Fibroblast of lung (primary cell): ENCODE measurements at regions not wholly inside any gene's neighbourhood (a gene's known extent, or its start where the extent isn't known, plus 50 kb on each side); places are given as distances from the start of the nearest gene placed in this dataset.

Experiments
- DNase-seq, 2 donors: peaks; one replicate each; pipeline versions ENCODE4 v3.0.0 to v3.0.0-alpha.2; 2010; ENCODE audit warnings: low read depth in 2 of 2
- H2AFZ ChIP-seq: 2 replicates; pipeline ENCODE4 v1.5.1; 2012; ENCODE audit warnings: low read length, control low read depth, inconsistent platforms
- H3K27ac ChIP-seq: 2 replicates; pipeline ENCODE4 v1.5.1; 2011; ENCODE audit warnings: low read length, control low read depth; ENCODE audit not compliant: insufficient read depth
- H3K27me3 ChIP-seq: 2 replicates; pipeline ENCODE4 v1.5.1; 2011; ENCODE audit warnings: mild to moderate bottlenecking, low read length; ENCODE audit not compliant: control insufficient read depth, insufficient read depth
- H3K36me3 ChIP-seq: 2 replicates; pipeline ENCODE4 v1.5.1; 2011; ENCODE audit warnings: low read length; ENCODE audit not compliant: control insufficient read depth, insufficient read depth
- H3K4me1 ChIP-seq: 2 replicates; pipeline ENCODE4 v1.5.1; 2011; ENCODE audit warnings: low read length; ENCODE audit not compliant: control insufficient read depth, insufficient read depth; ENCODE audit errors: extremely low read depth
- H3K4me2 ChIP-seq: 2 replicates; pipeline ENCODE4 v1.5.1; 2011; ENCODE audit warnings: low read length, control low read depth; ENCODE audit not compliant: insufficient read depth; ENCODE audit errors: extremely low read depth
- H3K4me3 ChIP-seq, 4 experiments: fragments of 200-600 bp in 1 of 4; sonication (generic) in 1 of 4; replicated peaks in 1 of 4; 2 replicates each; pipeline ENCODE4 v1.5.1; 2011 to 2016; ENCODE audit warnings: low read length in 4 of 4, low read depth in 3 of 4, mild to moderate bottlenecking in 3 of 4, control low read depth in 2 of 4, inconsistent platforms in 1 of 4, mixed read lengths in 1 of 4; ENCODE audit not compliant: insufficient read depth in 1 of 4; ENCODE audit errors: control extremely low read depth in 1 of 4
- H3K79me2 ChIP-seq: 2 replicates; pipeline ENCODE4 v1.5.1; 2012; ENCODE audit warnings: mild to moderate bottlenecking, low read length, inconsistent platforms; ENCODE audit not compliant: control insufficient read depth, insufficient read depth
- H3K9ac ChIP-seq: 2 replicates; pipeline ENCODE4 v1.5.1; 2011; ENCODE audit warnings: mild to moderate bottlenecking, low read length, control low read depth; ENCODE audit not compliant: insufficient read depth
- H3K9me3 ChIP-seq: 2 replicates; pipeline ENCODE4 v1.5.1; 2012; ENCODE audit warnings: low read depth, low read length; ENCODE audit not compliant: control insufficient read depth, insufficient read depth
- H4K20me1 ChIP-seq: 2 replicates; pipeline ENCODE4 v1.5.1; 2011; ENCODE audit warnings: low read length; ENCODE audit not compliant: control insufficient read depth, insufficient read depth; ENCODE audit errors: extremely low read depth
- EZH2 ChIP-seq: IDR thresholded peaks from 2 replicates; pipeline ENCODE4 v1.5.1; 2012; ENCODE audit warnings: low read length, control low read depth, mild to moderate bottlenecking; ENCODE audit errors: missing control alignments
- TF ChIP-seq, protein P1 (sequence below), 2 donors: IDR thresholded peaks in 1 of 2; conservative IDR thresholded peaks in 1 of 2; 1 replicate in 1 of 2; 2 replicates in 1 of 2; pipeline ENCODE4 v1.5.1; 2011 to 2012; ENCODE audit warnings: low read length in 2 of 2, control low read depth in 1 of 2, inconsistent platforms in 1 of 2, low read depth in 1 of 2, mild to moderate bottlenecking in 1 of 2

DNA sequence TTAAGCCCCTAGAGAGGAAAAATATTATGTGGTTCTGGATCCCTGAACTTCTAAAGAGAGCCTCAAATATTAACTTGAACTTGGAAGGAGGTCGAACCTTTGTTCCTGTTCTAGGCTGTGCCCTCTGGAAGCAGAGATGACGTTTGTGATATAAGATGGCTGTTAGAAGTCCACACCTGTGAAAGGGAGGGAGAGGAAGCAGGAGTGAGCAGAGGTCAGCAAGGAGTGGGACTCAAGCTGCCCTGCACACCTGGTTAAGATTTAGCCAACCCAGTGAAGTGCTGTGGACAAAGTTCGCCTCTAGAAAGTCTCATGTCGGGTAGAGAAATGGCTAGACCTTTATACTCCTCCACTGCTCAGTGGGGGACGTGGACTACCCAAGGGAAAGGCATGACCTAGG lies 566.2 kb downstream of the MID1IP1 start:
- Histone ChIP-seq H2AFZ (no peak overlapping the region), H3K27me3 (no peaks in the 10 kb centered on the region)
- TF ChIP-seq, protein P1, sequence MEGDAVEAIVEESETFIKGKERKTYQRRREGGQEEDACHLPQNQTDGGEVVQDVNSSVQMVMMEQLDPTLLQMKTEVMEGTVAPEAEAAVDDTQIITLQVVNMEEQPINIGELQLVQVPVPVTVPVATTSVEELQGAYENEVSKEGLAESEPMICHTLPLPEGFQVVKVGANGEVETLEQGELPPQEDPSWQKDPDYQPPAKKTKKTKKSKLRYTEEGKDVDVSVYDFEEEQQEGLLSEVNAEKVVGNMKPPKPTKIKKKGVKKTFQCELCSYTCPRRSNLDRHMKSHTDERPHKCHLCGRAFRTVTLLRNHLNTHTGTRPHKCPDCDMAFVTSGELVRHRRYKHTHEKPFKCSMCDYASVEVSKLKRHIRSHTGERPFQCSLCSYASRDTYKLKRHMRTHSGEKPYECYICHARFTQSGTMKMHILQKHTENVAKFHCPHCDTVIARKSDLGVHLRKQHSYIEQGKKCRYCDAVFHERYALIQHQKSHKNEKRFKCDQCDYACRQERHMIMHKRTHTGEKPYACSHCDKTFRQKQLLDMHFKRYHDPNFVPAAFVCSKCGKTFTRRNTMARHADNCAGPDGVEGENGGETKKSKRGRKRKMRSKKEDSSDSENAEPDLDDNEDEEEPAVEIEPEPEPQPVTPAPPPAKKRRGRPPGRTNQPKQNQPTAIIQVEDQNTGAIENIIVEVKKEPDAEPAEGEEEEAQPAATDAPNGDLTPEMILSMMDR (conservative IDR thresholded peaks at IDR 0.05 in 1 of 2, IDR thresholded peaks at IDR 0.05 in 1 of 2; ENCODE audit: low read depth in 1 of 2, low read length in 2 of 2), result no peak
- TF ChIP-seq EZH2, result no peak

DNA sequence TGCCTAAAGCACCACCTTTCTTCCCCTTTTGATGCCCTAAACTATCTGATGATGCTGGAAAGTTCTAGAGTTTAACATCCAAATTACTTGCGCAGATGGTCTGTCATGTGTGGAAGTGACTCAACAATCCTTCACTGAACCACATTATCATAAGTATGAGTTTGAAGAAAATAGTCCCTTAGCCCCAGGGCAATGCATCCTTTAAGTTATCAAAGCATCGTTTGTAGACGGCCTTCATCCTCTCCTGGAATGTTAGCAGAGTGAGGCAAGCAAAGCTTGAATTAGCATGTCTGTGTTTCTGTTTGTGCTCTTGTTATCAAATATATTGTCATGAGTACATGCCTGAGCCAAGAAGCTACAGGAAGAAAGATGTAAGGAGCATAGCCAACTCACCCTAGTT lies 570.9 kb downstream of the MID1IP1 start:
- no peaks in the 10 kb centered on the region for H3K27me3 ChIP-seq
- H3K4me1 ChIP-seq, result no peaks in the 10 kb centered on the region

More for the DNA sequence above, 566.2 kb downstream of the MID1IP1 start:
- Histone ChIP-seq H3K27ac (no peak overlapping the region), H3K4me3 (no peak overlapping the region), H3K9me3 (no peaks in the 10 kb centered on the region), H3K4me2 (no peak overlapping the region), H3K36me3 (no peaks in the 10 kb centered on the region), H3K79me2 (no peaks in the 10 kb centered on the region), H4K20me1 (no peaks in the 10 kb centered on the region), H3K9ac (no peak overlapping the region), H3K4me1 (no peaks in the 10 kb centered on the region)
- no peak for DNase-seq

DNA sequence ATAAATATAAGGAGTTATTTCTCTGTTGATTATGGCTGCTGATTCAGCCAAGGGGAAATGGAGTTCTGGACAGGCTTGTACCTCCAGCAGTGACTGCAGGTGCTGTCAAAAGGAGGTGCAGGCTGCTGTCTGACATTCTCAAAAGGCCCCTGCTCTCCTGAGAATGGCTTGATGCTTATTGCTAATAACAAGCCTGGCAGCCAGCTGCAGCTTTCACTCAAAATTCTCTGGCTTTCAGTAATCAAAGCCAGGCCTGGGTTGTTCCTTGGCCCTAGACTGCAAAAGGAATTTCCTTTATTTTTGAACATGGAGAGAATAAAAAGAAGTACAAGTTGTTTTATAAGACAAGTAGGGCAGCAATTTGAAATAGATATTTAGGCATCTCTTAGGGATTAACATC lies 575.9 kb downstream of the MID1IP1 start:
- Histone ChIP-seq H3K9ac (no peak overlapping the region), H3K4me2 (no peak overlapping the region), H3K79me2 (no peaks in the 10 kb centered on the region), H3K27me3 (no peaks in the 10 kb centered on the region), H3K4me3 (no peak overlapping the region), H3K4me1 (no peaks in the 10 kb centered on the region), H2AFZ (no peak overlapping the region), H3K36me3 (no peaks in the 10 kb centered on the region), H3K27ac (no peak overlapping the region), H3K9me3 (no peaks in the 10 kb centered on the region), H4K20me1 (no peaks in the 10 kb centered on the region)
- no peak for DNase-seq
- no peak for TF ChIP-seq EZH2

More for the DNA sequence above, 570.9 kb downstream of the MID1IP1 start:
- Histone ChIP-seq H4K20me1 (no peaks in the 10 kb centered on the region), H3K27ac (no peak overlapping the region), H3K9ac (no peak overlapping the region), H3K79me2 (no peaks in the 10 kb centered on the region), H2AFZ (no peak overlapping the region), H3K36me3 (no peaks in the 10 kb centered on the region), H3K4me2 (no peak overlapping the region), H3K4me3 (no peak overlapping the region), H3K9me3 (no peaks in the 10 kb centered on the region)
- no peak for DNase-seq
- TF ChIP-seq EZH2, result no peak
- TF ChIP-seq, protein P1 (conservative IDR thresholded peaks at IDR 0.05 in 1 of 2, IDR thresholded peaks at IDR 0.05 in 1 of 2; ENCODE audit: low read depth in 1 of 2, low read length in 2 of 2), result no peak
